H1 (cell line): ENCODE measurements at regions not wholly inside any gene's neighbourhood (a gene's known extent, or its start where the extent isn't known, plus 50 kb on each side); places are given as distances from the start of the nearest gene placed in this dataset.

Source experiments
- CTCF ChIA-PET: fragments of 300-600 bp; sonication (Branson Sonifier 250); formaldehyde crosslinking; loops from one replicate; lab custom pipeline; 2021; ENCODE audit not compliant: partially characterized antibody; lab: Charles Lee
- POLR2A ChIA-PET: fragments of 300-600 bp; sonication (Branson Sonifier 250); formaldehyde crosslinking; loops from one replicate; lab custom pipeline; 2021; ENCODE audit warnings: inconsistent platforms; ENCODE audit not compliant: partially characterized antibody; lab: Charles Lee
- DNase-seq, 2 experiments: peaks; one replicate each; pipeline versions ENCODE4 v3.0.0 to v3.0.0-alpha.2; 2010 to 2022; ENCODE audit warnings: low spot score in 2 of 2, low read depth in 1 of 2, mixed read lengths in 1 of 2
- FAIRE-seq: peaks from 2 replicates; lab custom pipeline; 2011; peaks lifted over from hg19 to GRCh38; lab: Jason Lieb, UNC
- H2AFZ ChIP-seq: 2 replicates; pipeline ENCODE4 v1.8.1; 2012; ENCODE audit warnings: low read length, inconsistent platforms
- H2AK5ac ChIP-seq: 2 replicates; pipeline ENCODE4 v1.6.1; 2013; ENCODE audit warnings: low read depth, low read length
- H2BK120ac ChIP-seq: replicated peaks from 2 replicates; pipeline ENCODE3; 2013; ENCODE audit warnings: low read depth, low read length, inconsistent platforms
- H2BK12ac ChIP-seq: 2 replicates; pipeline ENCODE4 v1.6.1; 2013; ENCODE audit warnings: low read depth, low read length
- H2BK15ac ChIP-seq: 2 replicates; pipeline ENCODE4 v1.6.1; 2013; ENCODE audit warnings: low read length
- H2BK20ac ChIP-seq: 2 replicates; pipeline ENCODE4 v1.6.1; 2013; ENCODE audit warnings: low read length
- H2BK5ac ChIP-seq: 2 replicates; pipeline ENCODE4 v1.6.1; 2013; ENCODE audit warnings: low read depth, low read length
- H3K14ac ChIP-seq: 2 replicates; pipeline ENCODE4 v1.6.1; 2013; ENCODE audit warnings: inconsistent platforms; ENCODE audit not compliant: insufficient read length
- H3K18ac ChIP-seq: 2 replicates; pipeline ENCODE4 v1.6.1; 2013; ENCODE audit warnings: low read length; ENCODE audit errors: extremely low read depth
- H3K23ac ChIP-seq: 2 replicates; pipeline ENCODE4 v1.6.1; 2013; ENCODE audit warnings: inconsistent platforms; ENCODE audit not compliant: insufficient read length
- H3K23me2 ChIP-seq: 2 replicates; pipeline ENCODE4 v1.6.1; 2013; ENCODE audit warnings: low read depth, low read length
- H3K27ac ChIP-seq: 2 replicates; pipeline ENCODE4 v1.6.1; 2011; ENCODE audit warnings: low read depth, low read length, inconsistent platforms
- H3K27me3 ChIP-seq, 4 experiments: replicated peaks in 1 of 4; 1 replicate in 1 of 4; 2 replicates in 3 of 4; pipeline versions ENCODE4 v1.6.1 to v1.8.1; 2011 to 2013; ENCODE audit warnings: low read length in 3 of 4, mild to moderate bottlenecking in 3 of 4, inconsistent platforms in 2 of 4, mixed read lengths in 2 of 4, moderate library complexity in 1 of 4; ENCODE audit not compliant: control insufficient read depth in 3 of 4, insufficient read depth in 3 of 4; ENCODE audit errors: extremely low read depth in 1 of 4
- H3K36me3 ChIP-seq, 4 experiments: 2 replicates each; pipeline versions ENCODE4 v1.6.1 to v1.8.1; 2011 to 2013; ENCODE audit warnings: mild to moderate bottlenecking in 4 of 4, low read length in 3 of 4, moderate library complexity in 2 of 4, control low read depth in 1 of 4, inconsistent platforms in 1 of 4; ENCODE audit not compliant: insufficient read depth in 4 of 4, control insufficient read depth in 2 of 4
- H3K4ac ChIP-seq: replicated peaks from 2 replicates; pipeline ENCODE3; 2013; ENCODE audit warnings: low read length, low read depth, mixed read lengths, inconsistent platforms; ENCODE audit not compliant: insufficient read length
- H3K4me1 ChIP-seq, 4 experiments: replicated peaks in 1 of 4; 1 replicate in 1 of 4; 2 replicates in 3 of 4; pipeline versions ENCODE4 v1.6.1 to v1.8.1; 2011 to 2013; ENCODE audit warnings: low read length in 3 of 4, inconsistent platforms in 2 of 4, mixed read lengths in 1 of 4; ENCODE audit not compliant: insufficient read depth in 4 of 4, control insufficient read depth in 3 of 4
- H3K4me2 ChIP-seq, 2 experiments: 2 replicates each; pipeline versions ENCODE4 v1.6.1 to v1.8.1; 2011 to 2013; ENCODE audit warnings: low read depth in 2 of 2, low read length in 2 of 2, control low read depth in 1 of 2, inconsistent platforms in 1 of 2, mild to moderate bottlenecking in 1 of 2; ENCODE audit not compliant: insufficient read depth in 1 of 2
- H3K4me3 ChIP-seq, 4 experiments: fragments of 200-600, 300-600 bp in 1 of 4; sonication (generic), shearing (Covaris generic), sonication (Bioruptor Twin) in 1 of 4; 2 replicates each; pipeline versions ENCODE4 v1.5.1 to v1.8.1; 2011 to 2016; ENCODE audit warnings: low read length in 4 of 4, low read depth in 3 of 4, control low read depth in 2 of 4, inconsistent platforms in 2 of 4, mild to moderate bottlenecking in 2 of 4, mixed read lengths in 1 of 4, moderate library complexity in 1 of 4; ENCODE audit not compliant: insufficient read depth in 2 of 4; ENCODE audit errors: extremely low read depth in 1 of 4
- H3K56ac ChIP-seq: replicated peaks from 2 replicates; pipeline ENCODE3; 2013; ENCODE audit warnings: low read depth, mild to moderate bottlenecking, mixed read lengths, low read length, inconsistent platforms; ENCODE audit not compliant: insufficient read length
- H3K79me1 ChIP-seq: 2 replicates; pipeline ENCODE4 v1.6.1; 2013; ENCODE audit warnings: low read depth, low read length, control low read depth
- H3K79me2 ChIP-seq, 2 experiments: 2 replicates each; pipeline versions ENCODE4 v1.6.1 to v1.8.1; 2012 to 2013; ENCODE audit warnings: low read length in 2 of 2, mild to moderate bottlenecking in 2 of 2, inconsistent platforms in 1 of 2; ENCODE audit not compliant: insufficient read depth in 2 of 2, control insufficient read depth in 1 of 2
- H3K9ac ChIP-seq, 4 experiments: replicated peaks in 1 of 4; 1 replicate in 1 of 4; 2 replicates in 3 of 4; pipeline versions ENCODE4 v1.6.1 to v1.8.1; 2011 to 2013; ENCODE audit warnings: low read depth in 3 of 4, low read length in 3 of 4, control low read depth in 2 of 4, mild to moderate bottlenecking in 2 of 4, moderate library complexity in 2 of 4, inconsistent platforms in 1 of 4; ENCODE audit errors: extremely low read depth in 1 of 4
- H3K9me3 ChIP-seq, 2 experiments: 2 replicates each; pipeline versions ENCODE4 v1.6.1 to v1.8.1; 2012 to 2013; ENCODE audit warnings: mild to moderate bottlenecking in 2 of 2, moderate library complexity in 2 of 2, control low read depth in 1 of 2, inconsistent platforms in 1 of 2, low read depth in 1 of 2, low read length in 1 of 2, mixed read lengths in 1 of 2; ENCODE audit not compliant: insufficient read depth in 2 of 2
- H4K20me1 ChIP-seq, 2 experiments: replicated peaks in 1 of 2; 2 replicates each; pipeline versions ENCODE3 to v1.8.1; 2011 to 2013; ENCODE audit warnings: inconsistent platforms in 2 of 2, low read length in 2 of 2, mild to moderate bottlenecking in 1 of 2; ENCODE audit not compliant: insufficient read depth in 2 of 2, control insufficient read depth in 1 of 2
- H4K5ac ChIP-seq: 2 replicates; pipeline ENCODE4 v1.6.1; 2013; ENCODE audit warnings: low read length, low read depth, mixed read lengths, inconsistent platforms; ENCODE audit not compliant: insufficient read length
- H4K8ac ChIP-seq: 2 replicates; pipeline ENCODE4 v1.8.0; 2013; ENCODE audit warnings: mild to moderate bottlenecking, moderate library complexity, low read length, inconsistent platforms; ENCODE audit not compliant: insufficient read depth; ENCODE audit errors: extremely low read depth
- H4K91ac ChIP-seq: replicated peaks from 2 replicates; pipeline ENCODE3; 2013; ENCODE audit warnings: low read length, mixed read lengths, inconsistent platforms; ENCODE audit not compliant: insufficient read length
- EGR1 ChIP-seq: IDR thresholded peaks from 2 replicates; pipeline ENCODE4 v1.6.1; 2011; ENCODE audit warnings: low read depth, low read length, borderline replicate concordance
- SUZ12 ChIP-seq: fragments of 200-600 bp; sonication (generic); IDR thresholded peaks from 2 replicates; pipeline ENCODE4 v1.6.1; 2012; ENCODE audit warnings: mild to moderate bottlenecking, inconsistent platforms, low read length, moderate library complexity, mixed read lengths
- WGBS, 2 experiments: shearing (Covaris generic) in 1 of 2; methylation state at CpG; one replicate each; pipeline versions ENCODE4 v1.1.6 to v1.1.7; 2013 to 2015; ENCODE audit warnings: low lambda C conversion rate in 2 of 2, mixed read lengths in 2 of 2, inconsistent platforms in 1 of 2, low coverage in 1 of 2, missing lambda C conversion rate in 1 of 2; ENCODE audit not compliant: insufficient replicate concordance in 2 of 2, insufficient coverage in 1 of 2, insufficient read length in 1 of 2; ENCODE audit errors: extremely low coverage in 1 of 2, missing lambda C conversion rate in 1 of 2; 5-methylcytosine and 5-hydroxymethylcytosine counted together

DNA sequence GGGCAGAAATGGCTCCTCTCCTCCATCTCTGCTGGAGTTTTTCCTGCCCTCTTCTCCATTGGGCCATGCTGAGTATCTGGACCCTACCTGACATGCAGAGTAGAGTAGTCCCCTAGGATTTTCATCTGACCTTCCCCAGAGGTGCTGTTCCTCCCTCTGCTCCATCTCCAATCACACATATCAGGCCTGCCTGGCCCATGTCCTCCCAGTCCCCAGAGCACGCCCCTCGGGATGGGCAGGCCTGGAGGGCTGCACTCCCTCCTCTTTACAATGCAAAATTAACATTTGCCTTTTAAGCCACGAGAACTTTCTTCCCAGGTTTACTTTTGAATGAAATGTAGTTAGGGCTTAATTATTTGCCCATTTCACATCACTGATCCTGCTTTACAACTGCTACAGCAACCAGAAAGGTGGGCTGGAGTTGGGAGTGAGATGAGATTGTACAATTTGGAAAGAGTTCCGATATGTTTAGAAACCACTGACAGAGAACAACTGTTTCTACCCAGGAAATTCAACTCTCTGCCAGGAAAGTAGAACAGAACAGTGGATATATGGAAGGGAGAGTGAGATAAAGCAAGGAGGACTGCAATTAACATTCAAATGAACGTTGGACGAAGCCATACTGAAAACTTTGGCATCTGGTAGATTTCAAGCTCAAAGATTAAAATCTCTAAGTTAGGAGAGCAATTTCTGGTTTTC lies 184.0 kb upstream of the HABP2 start:
- Histone ChIP-seq H2BK120ac (no peak overlapping the region), H4K5ac (no peak overlapping the region), H3K4me3 (no peak overlapping the region), H3K4me1 (no peaks in the 10 kb centered on the region), H3K23me2 (no peaks in the 10 kb centered on the region), H4K8ac (no peak overlapping the region), H2BK15ac (no peak overlapping the region), H2BK20ac (no peak overlapping the region), H3K14ac (no peak overlapping the region)
- TF ChIP-seq SUZ12 (no peak), EGR1 (no peak)
- TF ChIP-seq, all 59 proteins: peak for 0
- Histone ChIP-seq H3K79me1 (no peaks in the 10 kb centered on the region), H3K9ac (no peak overlapping the region), H3K27me3 (peaks cover 0 to 4% (median 0%) of the 10 kb centered on the region in 4 experiments; a peak in 2 of 7 replicates), H3K36me3 (no peaks in the 10 kb centered on the region), H2AFZ (no peak overlapping the region), H2AK5ac (no peak overlapping the region), H3K18ac (no peak overlapping the region), H3K56ac (no peak overlapping the region), H3K4ac (no peak overlapping the region), H4K91ac (no peak overlapping the region), H3K23ac (no peak overlapping the region), H4K20me1 (no peaks in the 10 kb centered on the region), H3K4me2 (no peak overlapping the region), H3K79me2 (no peaks in the 10 kb centered on the region), H3K9me3 (peaks cover 0 to 5% of the 10 kb centered on the region in 2 experiments; a peak in 1 of 4 replicates), H3K27ac (no peak overlapping the region), H2BK12ac (no peak overlapping the region), H2BK5ac (no peak overlapping the region)
- DNase-seq (no peak), FAIRE-seq (no peak)
- CTCF ChIA-PET, result interaction anchor here (1.0 to 3.5 kb wide), 3 partner anchors 10 to 17 kb away, joined by 3 to 10 read pairs (median 5); no protein-coding TSS in a partner anchor
- 80% methylated on average over 6 of the region's 6 CpGs; no CpG with 5 or more reads in 1 of the 2 experiments for WGBS, 2 experiments
- POLR2A ChIA-PET, result no interaction called here
